Keratinocyte (primary cell): ENCODE measurements at regions not wholly inside any gene's neighbourhood (a gene's known extent, or its start where the extent isn't known, plus 50 kb on each side); places are given as distances from the start of the nearest gene placed in this dataset.

ENCODE experiments used
- DNase-seq: peaks from one replicate; pipeline ENCODE4 v3.0.0-alpha.2; 2011; ENCODE audit warnings: low read depth, missing footprints, low spot score
- FAIRE-seq: peaks from 2 replicates; lab custom pipeline; 2011; peaks lifted over from hg19 to GRCh38; lab: Jason Lieb, UNC
- H2AFZ ChIP-seq: 2 replicates; pipeline ENCODE4 v1.6.0; 2012; ENCODE audit warnings: low read length, control low read depth, inconsistent platforms; ENCODE audit not compliant: control insufficient read depth
- H3K27ac ChIP-seq: 2 replicates; pipeline ENCODE4 v1.5.1; 2011; ENCODE audit warnings: low read length; ENCODE audit not compliant: control insufficient read depth, insufficient read depth
- H3K27me3 ChIP-seq: 3 replicates; pipeline ENCODE4 v1.6.0; 2011; ENCODE audit warnings: low read length; ENCODE audit not compliant: control insufficient read depth, insufficient read depth; ENCODE audit errors: extremely low read depth
- H3K36me3 ChIP-seq, 2 experiments: 2 replicates in 1 of 2; 3 replicates in 1 of 2; pipeline ENCODE4 v1.5.1; 2011; ENCODE audit warnings: low read length in 2 of 2, mild to moderate bottlenecking in 1 of 2; ENCODE audit not compliant: control insufficient read depth in 2 of 2, insufficient read depth in 2 of 2; ENCODE audit errors: extremely low read depth in 1 of 2
- H3K4me1 ChIP-seq: 3 replicates; pipeline ENCODE4 v1.5.1; 2011; ENCODE audit warnings: low read length; ENCODE audit not compliant: control insufficient read depth, insufficient read depth; ENCODE audit errors: extremely low read depth
- H3K4me2 ChIP-seq: 3 replicates; pipeline ENCODE4 v1.6.0; 2011; ENCODE audit warnings: low read depth, low read length; ENCODE audit not compliant: control insufficient read depth, insufficient read depth; ENCODE audit errors: extremely low read depth
- H3K4me3 ChIP-seq, 3 experiments: fragments of 200-600 bp in 1 of 3; sonication (generic) in 1 of 3; 2 replicates in 2 of 3; 3 replicates in 1 of 3; pipeline ENCODE4 v1.5.1; 2011 to 2016; ENCODE audit warnings: low read length in 3 of 3, mild to moderate bottlenecking in 3 of 3, control low read depth in 2 of 3, inconsistent platforms in 1 of 3, low read depth in 1 of 3, mixed read lengths in 1 of 3, mixed run types in 1 of 3, moderate library complexity in 1 of 3; ENCODE audit not compliant: control insufficient read depth in 2 of 3, insufficient read depth in 2 of 3; ENCODE audit errors: extremely low read depth in 1 of 3
- H3K79me2 ChIP-seq: 2 replicates; pipeline ENCODE4 v1.6.0; 2012; ENCODE audit warnings: low read length; ENCODE audit not compliant: control insufficient read depth, insufficient read depth
- H3K9ac ChIP-seq: 3 replicates; pipeline ENCODE4 v1.6.0; 2011; ENCODE audit warnings: low read length; ENCODE audit not compliant: control insufficient read depth, insufficient read depth; ENCODE audit errors: extremely low read depth
- H3K9me1 ChIP-seq: 3 replicates; pipeline ENCODE4 v1.6.0; 2011; ENCODE audit warnings: low read length; ENCODE audit not compliant: control insufficient read depth, insufficient read depth; ENCODE audit errors: extremely low read depth
- H3K9me3 ChIP-seq: 2 replicates; pipeline ENCODE4 v1.5.1; 2012; ENCODE audit warnings: low read depth, low read length; ENCODE audit not compliant: control insufficient read depth
- H4K20me1 ChIP-seq: 3 replicates; pipeline ENCODE4 v1.6.0; 2011; ENCODE audit warnings: low read length; ENCODE audit not compliant: control insufficient read depth, insufficient read depth; ENCODE audit errors: extremely low read depth
- EZH2 ChIP-seq: IDR thresholded peaks from one replicate; pipeline ENCODE4 v1.6.1; 2012; ENCODE audit warnings: inconsistent platforms, mild to moderate bottlenecking, low read length, moderate library complexity
- dilution Hi-C: fragments of 300-500 bp; cut with MboI; formaldehyde crosslinking; loops from one replicate; pipeline ENCODE4 v1.7.0; 2020; ENCODE audit warnings: low sequenced_read_pairs; ENCODE audit not compliant: extremely low pct_ligation_motif_present
- TF ChIP-seq, protein P1 (sequence below), 3 experiments: IDR thresholded peaks in 1 of 3; conservative IDR thresholded peaks in 1 of 3; optimal IDR thresholded peaks in 1 of 3; 2 replicates in 2 of 3; 3 replicates in 1 of 3; pipeline versions ENCODE3 to v1.5.1; 2011; ENCODE audit warnings: low read length in 3 of 3, mild to moderate bottlenecking in 3 of 3, moderate library complexity in 2 of 3, control low read depth in 1 of 3, inconsistent platforms in 1 of 3; ENCODE audit not compliant: insufficient read depth in 2 of 3; ENCODE audit errors: extremely low read depth in 1 of 3

DNA sequence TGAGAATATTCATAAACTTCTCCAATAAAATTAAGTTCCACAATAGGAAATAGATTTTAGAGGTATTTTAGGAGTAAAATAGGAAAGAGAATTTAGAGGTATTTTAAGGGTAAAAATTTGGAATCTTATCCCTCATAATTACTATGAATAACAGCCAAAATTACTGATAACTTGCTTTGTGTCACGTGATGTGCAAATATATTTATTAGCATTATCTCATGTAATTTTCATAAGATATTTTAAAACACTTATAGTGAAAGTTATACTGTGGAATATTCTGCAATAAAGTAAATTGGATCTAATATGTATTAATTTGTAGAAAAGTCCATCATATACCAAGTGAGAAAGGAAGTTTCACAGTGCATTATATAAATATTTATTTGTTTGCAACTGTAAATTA lies 64.2 kb upstream of the VWDE start:
- no peaks in the 10 kb centered on the region for H3K27me3 ChIP-seq
- no peaks in the 10 kb centered on the region for H3K9me1 ChIP-seq
- no peaks in the 10 kb centered on the region for H3K9me3 ChIP-seq
- H3K4me3 ChIP-seq, result no peak overlapping the region
- dilution Hi-C loops, result no loop called here
- TF ChIP-seq EZH2, result no peak
- TF ChIP-seq, protein P1, sequence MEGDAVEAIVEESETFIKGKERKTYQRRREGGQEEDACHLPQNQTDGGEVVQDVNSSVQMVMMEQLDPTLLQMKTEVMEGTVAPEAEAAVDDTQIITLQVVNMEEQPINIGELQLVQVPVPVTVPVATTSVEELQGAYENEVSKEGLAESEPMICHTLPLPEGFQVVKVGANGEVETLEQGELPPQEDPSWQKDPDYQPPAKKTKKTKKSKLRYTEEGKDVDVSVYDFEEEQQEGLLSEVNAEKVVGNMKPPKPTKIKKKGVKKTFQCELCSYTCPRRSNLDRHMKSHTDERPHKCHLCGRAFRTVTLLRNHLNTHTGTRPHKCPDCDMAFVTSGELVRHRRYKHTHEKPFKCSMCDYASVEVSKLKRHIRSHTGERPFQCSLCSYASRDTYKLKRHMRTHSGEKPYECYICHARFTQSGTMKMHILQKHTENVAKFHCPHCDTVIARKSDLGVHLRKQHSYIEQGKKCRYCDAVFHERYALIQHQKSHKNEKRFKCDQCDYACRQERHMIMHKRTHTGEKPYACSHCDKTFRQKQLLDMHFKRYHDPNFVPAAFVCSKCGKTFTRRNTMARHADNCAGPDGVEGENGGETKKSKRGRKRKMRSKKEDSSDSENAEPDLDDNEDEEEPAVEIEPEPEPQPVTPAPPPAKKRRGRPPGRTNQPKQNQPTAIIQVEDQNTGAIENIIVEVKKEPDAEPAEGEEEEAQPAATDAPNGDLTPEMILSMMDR (optimal IDR thresholded peaks at IDR 0.05 in 1 of 3, IDR thresholded peaks at IDR 0.05 in 1 of 3, conservative IDR thresholded peaks at IDR 0.05 in 1 of 3; ENCODE audit: extremely low read depth in 1 of 3, insufficient read depth in 2 of 3, low read length in 3 of 3), result no peak
- H3K27ac ChIP-seq, result no peak overlapping the region
- no peak overlapping the region for H3K9ac ChIP-seq
- H2AFZ ChIP-seq, result no peak overlapping the region
- no peaks in the 10 kb centered on the region for H4K20me1 ChIP-seq
- no peak for FAIRE-seq
- no peaks in the 10 kb centered on the region for H3K4me1 ChIP-seq
- DNase-seq, result no peak
- H3K79me2 ChIP-seq, result no peaks in the 10 kb centered on the region
- no peaks in the 10 kb centered on the region for H3K36me3 ChIP-seq
- no peak overlapping the region for H3K4me2 ChIP-seq

DNA sequence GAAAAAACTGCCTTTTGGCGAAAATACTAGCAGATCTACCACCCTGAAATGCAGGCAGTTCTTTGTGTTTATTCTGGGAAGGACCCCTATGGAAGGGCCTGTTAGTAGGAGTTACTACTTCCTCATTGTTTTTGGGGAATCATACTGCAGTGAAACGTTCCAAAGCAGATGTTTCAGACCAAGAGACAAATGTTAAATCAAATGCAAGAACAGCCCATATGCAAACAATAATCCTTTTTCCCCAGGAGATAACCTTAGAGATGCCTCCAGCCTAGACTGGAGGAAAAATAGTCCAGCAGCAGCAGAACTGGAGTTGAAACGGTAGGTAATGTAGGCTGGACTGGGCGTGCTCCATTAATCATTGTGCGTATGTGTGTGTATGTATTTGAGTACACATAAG lies 65.9 kb upstream of the VWDE start:
- DNase-seq (no peak), FAIRE-seq (no peak)
- H3K4me2 ChIP-seq, result no peak overlapping the region
- no peak overlapping the region for H3K4me3 ChIP-seq
- no peaks in the 10 kb centered on the region for H3K9me3 ChIP-seq
- H3K79me2 ChIP-seq, result no peaks in the 10 kb centered on the region
- no peak overlapping the region for H3K9ac ChIP-seq
- no peaks in the 10 kb centered on the region for H4K20me1 ChIP-seq
- H3K36me3 ChIP-seq, result no peaks in the 10 kb centered on the region
- dilution Hi-C loops, result no loop called here
- TF ChIP-seq, protein P1 (optimal IDR thresholded peaks at IDR 0.05 in 1 of 3, IDR thresholded peaks at IDR 0.05 in 1 of 3, conservative IDR thresholded peaks at IDR 0.05 in 1 of 3; ENCODE audit: extremely low read depth in 1 of 3, insufficient read depth in 2 of 3, low read length in 3 of 3), result no peak
- no peaks in the 10 kb centered on the region for H3K4me1 ChIP-seq
- no peak overlapping the region for H3K27ac ChIP-seq
- no peak overlapping the region for H2AFZ ChIP-seq
- no peaks in the 10 kb centered on the region for H3K27me3 ChIP-seq
- no peaks in the 10 kb centered on the region for H3K9me1 ChIP-seq
